ENCODE measurements at regions not wholly inside any gene's neighbourhood (a gene's known extent, or its start where the extent isn't known, plus 50 kb on each side); places are given as distances from the start of the nearest gene placed in this dataset.

DNA sequence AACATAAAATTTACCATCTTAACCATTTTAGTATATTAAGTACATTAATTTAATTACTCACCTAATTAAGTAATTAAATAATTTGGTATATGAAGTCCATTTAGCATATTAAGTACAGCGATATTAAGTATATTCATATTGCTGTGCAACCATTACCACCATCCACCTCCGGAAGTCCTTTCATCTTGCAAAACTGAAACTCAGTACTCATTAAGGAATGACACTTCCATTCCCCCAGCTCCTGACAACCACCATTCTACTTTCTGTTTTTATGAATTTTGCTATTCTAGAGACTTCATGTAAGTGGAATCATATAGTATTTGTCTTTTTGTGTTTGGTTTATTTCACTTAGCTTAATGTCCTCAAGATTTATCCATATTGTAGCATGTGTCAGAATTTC is 61.1 kb upstream of the GTSF1L start:
- DNase-seq (ENCODE audit: low spot score) (no peak), ATAC-seq (ENCODE audit: insufficient number of reproducible peaks, low FRiP score, low read depth) (no peak)

GRCh38 chr20:43786885-43787284 is 60.1 kb upstream of the GTSF1L start:
- no peak for DNase-seq (ENCODE audit: low spot score)
- Histone ChIP-seq H3K27me3 (replicated peaks; ENCODE audit: insufficient read depth) (no peaks in the 10 kb centered on the region), H3K9me3 (peaks cover 1% of the 10 kb centered on the region), H3K4me3 (no peak overlapping the region), H3K4me1 (ENCODE audit: control insufficient read depth in 1 of 2, low read depth in 2 of 2) (no peaks in the 10 kb centered on the region), H3K36me3 (no peaks in the 10 kb centered on the region), H3K27ac (no peak overlapping the region)
- TF ChIP-seq, protein P1, sequence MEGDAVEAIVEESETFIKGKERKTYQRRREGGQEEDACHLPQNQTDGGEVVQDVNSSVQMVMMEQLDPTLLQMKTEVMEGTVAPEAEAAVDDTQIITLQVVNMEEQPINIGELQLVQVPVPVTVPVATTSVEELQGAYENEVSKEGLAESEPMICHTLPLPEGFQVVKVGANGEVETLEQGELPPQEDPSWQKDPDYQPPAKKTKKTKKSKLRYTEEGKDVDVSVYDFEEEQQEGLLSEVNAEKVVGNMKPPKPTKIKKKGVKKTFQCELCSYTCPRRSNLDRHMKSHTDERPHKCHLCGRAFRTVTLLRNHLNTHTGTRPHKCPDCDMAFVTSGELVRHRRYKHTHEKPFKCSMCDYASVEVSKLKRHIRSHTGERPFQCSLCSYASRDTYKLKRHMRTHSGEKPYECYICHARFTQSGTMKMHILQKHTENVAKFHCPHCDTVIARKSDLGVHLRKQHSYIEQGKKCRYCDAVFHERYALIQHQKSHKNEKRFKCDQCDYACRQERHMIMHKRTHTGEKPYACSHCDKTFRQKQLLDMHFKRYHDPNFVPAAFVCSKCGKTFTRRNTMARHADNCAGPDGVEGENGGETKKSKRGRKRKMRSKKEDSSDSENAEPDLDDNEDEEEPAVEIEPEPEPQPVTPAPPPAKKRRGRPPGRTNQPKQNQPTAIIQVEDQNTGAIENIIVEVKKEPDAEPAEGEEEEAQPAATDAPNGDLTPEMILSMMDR (IDR thresholded peaks at IDR 0.05): no peak
- ATAC-seq (ENCODE audit: insufficient number of reproducible peaks, low FRiP score, low read depth): no peak

More for the DNA sequence above, 61.1 kb upstream of the GTSF1L start:
- Histone ChIP-seq H3K36me3 (no peaks in the 10 kb centered on the region), H3K9me3 (peaks cover 5% of the 10 kb centered on the region), H3K27me3 (replicated peaks; ENCODE audit: insufficient read depth) (no peaks in the 10 kb centered on the region), H3K27ac (no peak overlapping the region), H3K4me3 (no peak overlapping the region), H3K4me1 (ENCODE audit: control insufficient read depth in 1 of 2, low read depth in 2 of 2) (no peaks in the 10 kb centered on the region)
- TF ChIP-seq, protein P1 (IDR thresholded peaks at IDR 0.05): no peak

DNA sequence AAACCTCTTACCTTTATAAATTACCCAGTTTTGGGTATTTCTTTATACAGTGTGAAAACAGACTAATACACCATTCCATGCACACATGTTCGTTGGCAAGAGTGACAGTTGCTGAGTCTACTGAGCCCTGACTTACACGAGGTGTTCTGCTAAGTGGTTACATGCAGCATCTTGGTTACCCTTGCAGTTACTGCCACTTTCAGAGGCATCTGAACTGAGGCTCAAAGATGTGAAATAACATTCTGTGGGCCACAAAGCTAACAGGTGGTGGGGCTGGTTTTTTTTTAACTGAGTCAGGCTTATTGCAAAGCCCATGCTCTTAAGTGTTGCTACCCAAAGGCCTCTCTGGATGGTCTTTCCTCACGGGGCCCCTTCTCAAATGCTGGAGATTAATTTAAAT is 54.4 kb upstream of the GTSF1L start:
- Histone ChIP-seq H3K4me1 (ENCODE audit: control insufficient read depth in 1 of 2, low read depth in 2 of 2) (no peaks in the 10 kb centered on the region), H3K27ac (no peak overlapping the region), H3K4me3 (no peak overlapping the region), H3K9me3 (peaks cover 12% of the 10 kb centered on the region), H3K27me3 (replicated peaks; ENCODE audit: insufficient read depth) (no peaks in the 10 kb centered on the region), H3K36me3 (no peaks in the 10 kb centered on the region)
- no peak for ATAC-seq (ENCODE audit: insufficient number of reproducible peaks, low FRiP score, low read depth)
- no peak for DNase-seq (ENCODE audit: low spot score)
- TF ChIP-seq, protein P1 (IDR thresholded peaks at IDR 0.05): no peak

- Histone ChIP-seq H3K36me3 (no peaks in the 10 kb centered on the region), H3K4me3 (no peak overlapping the region), H3K4me1 (ENCODE audit: control insufficient read depth in 1 of 2, low read depth in 2 of 2) (no peaks in the 10 kb centered on the region), H3K27me3 (replicated peaks; ENCODE audit: insufficient read depth) (no peaks in the 10 kb centered on the region), H3K9me3 (peaks cover 12% of the 10 kb centered on the region), H3K27ac (no peak overlapping the region)
- ATAC-seq (ENCODE audit: insufficient number of reproducible peaks, low FRiP score, low read depth) (no peak), DNase-seq (ENCODE audit: low spot score) (no peak)
- TF ChIP-seq, protein P1 (IDR thresholded peaks at IDR 0.05): no peak
Observed at GRCh38 chr20:43778375-43778774, 51.6 kb upstream of the GTSF1L start.

GRCh38 chr20:43776691-43777090 is 49.9 kb upstream of the GTSF1L start:
- Histone ChIP-seq H3K36me3 (no peaks in the 10 kb centered on the region), H3K27me3 (replicated peaks; ENCODE audit: insufficient read depth) (no peaks in the 10 kb centered on the region), H3K27ac (no peak overlapping the region), H3K4me1 (ENCODE audit: control insufficient read depth in 1 of 2, low read depth in 2 of 2) (no peaks in the 10 kb centered on the region), H3K9me3 (peaks cover 12% of the 10 kb centered on the region), H3K4me3 (no peak overlapping the region)
- no peak for DNase-seq (ENCODE audit: low spot score)
- ATAC-seq (ENCODE audit: insufficient number of reproducible peaks, low FRiP score, low read depth): no peak
- TF ChIP-seq, protein P1 (IDR thresholded peaks at IDR 0.05): no peak
